Cerebellar cortex (tissue), 1 donor: ENCODE measurements at regions not wholly inside any gene's neighbourhood (a gene's known extent, or its start where the extent isn't known, plus 50 kb on each side); places are given as distances from the start of the nearest gene placed in this dataset.
A peak's percentile ranks its signal among the peaks of the same experiment; 100 is the strongest.
"Not testable (repeated sequence)": the region's sequence is repeated elsewhere in the genome, so short reads cannot be mapped to it uniquely, and the experiment has no call there.

Experiments
- DNase-seq: peaks from one replicate; pipeline ENCODE4 v3.0.0-alpha.2; 2015; ENCODE audit warnings: low spot score

DNA sequence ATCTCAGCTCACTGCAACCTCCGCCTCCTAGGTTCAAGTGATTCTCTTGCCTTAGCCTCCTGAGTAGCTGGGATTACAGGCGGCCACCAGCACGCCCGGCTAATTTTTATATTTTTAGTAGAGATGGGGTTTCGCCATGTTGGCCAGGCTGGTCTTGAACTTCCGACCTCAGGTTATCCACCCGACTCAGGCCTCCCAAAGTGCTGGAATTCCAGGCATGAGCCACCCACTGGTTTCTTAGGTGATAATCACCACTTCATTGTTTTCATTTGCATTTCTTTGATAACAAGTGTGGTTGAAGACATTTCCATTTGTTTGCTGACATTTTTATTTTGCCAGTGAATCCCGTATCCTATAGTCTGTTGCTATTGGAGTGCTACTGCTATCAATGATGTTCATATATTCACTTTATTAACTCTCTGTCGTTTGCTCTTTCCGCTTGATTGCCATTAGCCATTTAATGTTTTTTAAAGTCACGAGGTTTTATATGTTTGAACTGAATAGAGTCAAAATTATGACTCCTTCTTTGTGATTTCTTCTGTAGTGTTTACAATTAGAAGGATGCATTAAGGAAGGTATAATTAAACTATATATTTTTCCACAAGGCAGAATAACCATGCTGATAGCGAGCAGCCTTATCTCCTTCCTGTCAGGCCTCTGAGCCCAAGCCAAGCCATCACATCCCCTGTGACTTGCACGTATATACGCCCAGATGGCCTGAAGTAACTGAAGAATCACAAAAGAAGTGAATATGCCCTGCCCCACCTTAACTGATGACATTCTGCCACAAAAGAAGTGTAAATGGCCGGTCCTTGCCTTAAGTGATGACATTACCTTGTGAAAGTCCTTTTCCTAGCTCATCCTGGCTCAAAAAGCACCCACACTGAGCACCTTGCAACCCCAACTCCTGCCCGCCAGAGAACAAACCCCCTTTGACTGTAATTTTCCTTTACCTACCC lies 87.3 kb upstream of the DAPK1 start:
- not testable (repeated sequence) for DNase-seq

- no peak for DNase-seq
These were observed 76.8 kb upstream of the DAPK1 start for GRCh38 chr9:87420884-87421283.

GRCh38 chr9:87421734-87422133 lies 75.9 kb upstream of the DAPK1 start:
- no peak for DNase-seq

DNA sequence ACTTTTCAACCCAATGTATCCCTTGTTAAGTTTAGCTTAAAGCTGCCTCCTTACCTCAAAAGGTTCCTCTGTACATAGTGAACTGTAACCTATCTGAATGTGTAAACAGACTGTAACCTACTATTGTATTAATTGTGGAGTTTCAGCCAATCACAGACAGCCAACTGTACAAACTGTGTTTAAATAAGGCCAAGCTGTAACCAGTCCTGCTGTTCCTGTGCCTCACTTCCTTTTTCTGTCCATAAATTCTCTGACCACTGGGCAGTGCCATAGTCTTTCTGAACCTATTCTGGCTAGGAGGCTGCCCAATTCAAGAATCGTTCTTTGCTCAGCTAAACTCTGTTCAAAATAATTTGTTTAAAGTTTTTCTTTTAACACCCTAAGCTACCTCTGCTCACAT lies 74.7 kb upstream of the DAPK1 start:
- DNase-seq: no peak

- not testable (repeated sequence) for DNase-seq
These were observed 73.8 kb upstream of the DAPK1 start for GRCh38 chr9:87423885-87424284.

DNA sequence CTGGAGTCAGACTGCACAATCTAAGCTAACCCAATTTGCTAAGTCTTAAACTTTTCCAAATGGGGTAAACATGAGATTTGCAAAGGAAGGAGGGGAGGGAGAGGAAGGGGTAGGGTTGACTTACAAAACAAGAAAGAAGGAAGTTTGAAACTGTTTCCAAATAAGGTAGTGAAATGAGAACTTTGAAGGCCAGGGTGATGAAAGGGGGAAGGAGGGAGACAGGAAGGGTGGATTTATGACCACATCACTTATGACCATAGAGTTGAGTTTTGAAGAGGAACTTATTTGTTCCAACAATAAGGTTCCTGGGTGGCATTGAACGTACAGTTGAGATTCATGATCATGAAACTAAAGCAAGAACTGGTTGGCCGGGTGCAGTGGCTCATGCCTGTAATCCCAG lies 72.5 kb upstream of the DAPK1 start:
- DNase-seq: no peak

DNA sequence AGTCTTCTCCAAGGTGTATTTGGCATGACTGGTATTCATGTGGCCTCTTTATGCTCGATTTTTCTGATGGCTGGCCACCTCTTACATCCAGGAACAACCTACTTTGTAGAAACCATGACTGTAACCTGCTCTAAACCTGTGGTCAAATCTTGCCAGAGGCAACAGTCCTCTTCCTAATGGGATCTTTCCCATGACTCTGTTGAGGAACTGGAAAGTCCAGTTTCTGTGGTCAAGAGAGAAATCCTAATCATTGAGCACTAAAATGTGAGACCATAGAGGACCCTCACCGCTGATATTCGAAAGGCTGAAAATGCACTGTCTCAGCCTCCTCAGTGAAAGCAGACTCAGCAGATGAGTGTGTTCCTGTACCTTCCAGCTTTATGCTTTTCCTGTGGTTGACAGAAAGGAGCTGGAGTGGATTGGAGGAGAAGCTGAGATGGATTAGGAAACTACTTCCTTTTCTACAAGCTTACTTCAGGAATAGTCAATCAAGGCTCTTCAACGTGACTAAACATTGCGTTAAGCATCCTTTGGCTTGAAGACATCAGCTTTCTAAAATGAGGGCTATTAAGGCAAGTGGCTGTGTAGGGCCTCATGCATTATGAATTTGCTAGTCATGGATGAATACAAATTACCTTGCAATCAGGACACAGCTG lies 69.7 kb upstream of the DAPK1 start:
- DNase-seq: no peak

DNA sequence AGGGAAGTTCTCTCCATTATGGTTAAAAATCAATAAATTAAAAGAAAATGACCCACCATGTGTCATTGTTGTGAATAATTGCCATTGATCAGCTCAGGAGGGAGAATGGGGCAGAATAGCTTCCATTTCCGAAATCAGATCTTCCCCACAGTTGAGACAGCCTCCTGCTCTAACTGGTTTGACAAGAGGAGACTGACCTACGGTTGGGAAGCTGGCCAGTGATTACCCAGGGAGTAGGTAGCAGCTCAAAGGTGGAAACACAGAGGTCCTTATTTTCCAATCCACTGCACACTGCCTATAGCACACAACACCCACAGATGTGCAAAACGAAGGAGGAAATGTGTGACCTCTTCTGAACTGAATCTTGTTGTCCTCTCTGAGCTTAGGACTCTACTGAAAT lies 69.0 kb upstream of the DAPK1 start:
- no peak for DNase-seq

DNA sequence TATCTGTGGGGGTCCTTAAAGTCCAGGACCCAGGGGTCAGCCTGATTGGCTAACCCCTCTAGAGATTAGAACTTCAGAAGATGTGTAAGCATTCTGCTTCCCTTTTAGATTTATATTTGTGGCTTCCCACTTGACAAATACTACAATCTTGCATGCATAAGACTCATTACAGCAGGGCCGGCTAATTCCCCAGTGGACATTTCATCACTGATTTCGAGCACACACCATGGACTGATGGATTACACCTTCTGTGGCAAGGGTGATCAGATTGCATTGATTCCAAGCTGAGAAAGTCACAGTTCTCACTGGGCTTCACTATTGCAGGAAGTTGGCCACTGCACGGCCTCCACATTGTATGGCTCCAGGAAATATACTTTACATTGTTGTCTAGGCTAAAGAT lies 65.8 kb upstream of the DAPK1 start:
- no peak for DNase-seq

DNA sequence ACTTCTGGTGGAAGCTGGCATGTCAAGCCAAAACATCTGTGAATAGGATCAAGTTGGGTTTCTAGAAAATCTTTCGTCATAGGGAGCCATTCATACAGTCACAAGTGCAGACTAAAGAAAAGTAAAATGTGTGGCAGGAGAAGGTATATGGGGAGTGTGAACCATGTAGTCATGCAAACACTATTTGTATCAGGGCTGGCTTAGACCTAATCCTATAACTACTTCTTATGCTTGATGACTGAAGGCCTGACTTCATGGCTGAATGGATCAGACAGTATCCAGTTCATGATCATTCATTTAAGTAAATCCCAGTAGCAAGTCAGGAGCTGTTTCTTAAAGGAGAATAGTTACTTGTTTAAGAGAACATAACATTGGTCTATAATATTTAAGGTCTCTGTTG lies 63.8 kb upstream of the DAPK1 start:
- no peak for DNase-seq

DNA sequence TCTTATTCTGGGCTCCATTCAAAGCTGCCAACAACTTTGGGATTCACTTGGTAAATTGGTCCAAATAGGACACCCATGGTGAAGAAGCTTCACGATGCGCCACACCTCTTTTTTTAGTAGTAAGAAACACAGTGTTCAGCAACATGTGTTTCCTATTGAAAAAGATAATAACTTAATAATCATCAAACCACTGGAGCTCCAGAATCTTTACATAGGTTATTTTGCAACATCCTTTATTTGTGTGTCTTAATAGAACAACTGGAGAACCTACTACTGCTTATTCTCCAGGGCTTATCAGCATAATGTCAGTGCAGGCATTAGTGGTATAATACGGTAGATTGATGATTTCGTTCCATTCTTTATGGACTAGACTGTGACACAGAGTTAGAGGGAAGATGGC lies 63.3 kb upstream of the DAPK1 start:
- no peak for DNase-seq

GRCh38 chr9:87435189-87435880 lies 62.3 kb upstream of the DAPK1 start:
- DNase-seq: no peak

DNA sequence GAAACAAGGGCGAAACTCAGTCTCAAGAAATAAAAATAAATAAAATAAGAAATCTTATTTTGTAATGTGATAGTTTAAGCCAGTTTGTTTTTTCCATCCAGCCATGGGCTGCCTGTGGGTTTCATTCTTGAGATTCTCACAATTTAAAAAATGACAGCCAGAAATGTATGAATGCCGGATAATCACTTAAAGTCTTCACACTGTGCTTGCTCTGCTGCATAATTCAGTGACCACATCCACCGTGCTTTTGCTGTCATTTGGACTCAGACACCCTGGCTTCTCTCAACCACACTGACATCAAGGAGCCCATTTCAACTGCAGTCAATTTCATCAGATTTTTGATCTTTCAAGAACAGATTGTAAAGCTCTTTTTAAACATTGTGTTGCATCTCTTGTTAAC lies 61.0 kb upstream of the DAPK1 start:
- DNase-seq: no peak

DNA sequence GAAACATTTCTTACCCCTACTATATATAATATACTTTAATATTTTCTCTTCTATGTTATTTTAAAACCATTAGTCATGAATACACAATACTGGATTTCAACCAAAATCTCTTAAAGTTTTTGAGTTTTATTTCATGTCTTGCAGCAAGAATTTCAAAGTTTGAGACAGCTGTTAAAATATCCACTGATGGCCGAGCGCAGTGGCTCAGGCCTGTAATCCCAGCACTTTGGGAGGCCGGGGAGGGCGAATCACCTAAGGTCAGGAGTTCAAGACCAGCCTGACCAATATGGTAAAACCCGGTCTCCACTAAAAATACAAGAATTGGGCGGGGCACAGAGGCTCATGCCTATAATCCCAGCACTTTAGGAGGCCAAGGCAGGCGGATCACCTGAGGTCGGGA lies 59.7 kb upstream of the DAPK1 start:
- no peak for DNase-seq

- no peak for DNase-seq
These were observed 56.4 kb upstream of the DAPK1 start for GRCh38 chr9:87441251-87441650.

- no peak for DNase-seq
These were observed 55.2 kb upstream of the DAPK1 start for GRCh38 chr9:87442451-87442850.

DNA sequence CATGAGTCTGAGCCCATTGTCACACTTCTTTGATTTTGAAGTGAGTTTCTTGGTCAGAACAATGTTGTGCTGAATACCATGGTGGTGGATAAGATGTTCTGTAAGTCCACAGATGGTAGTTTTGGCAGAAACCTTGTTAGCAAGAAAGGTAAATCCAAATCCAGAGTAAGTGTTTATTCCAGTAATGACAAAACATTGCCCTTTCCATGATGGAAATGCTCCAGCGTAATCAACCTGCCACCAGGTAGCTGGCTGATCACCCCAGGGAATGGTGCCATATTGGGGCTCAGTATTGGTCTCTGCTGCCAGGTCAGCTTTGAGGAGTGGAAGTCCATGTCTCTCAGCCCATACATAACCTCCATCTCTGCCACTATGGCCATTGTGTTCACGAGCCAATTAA lies 54.7 kb upstream of the DAPK1 start:
- peak; percentile 76 for DNase-seq

DNA sequence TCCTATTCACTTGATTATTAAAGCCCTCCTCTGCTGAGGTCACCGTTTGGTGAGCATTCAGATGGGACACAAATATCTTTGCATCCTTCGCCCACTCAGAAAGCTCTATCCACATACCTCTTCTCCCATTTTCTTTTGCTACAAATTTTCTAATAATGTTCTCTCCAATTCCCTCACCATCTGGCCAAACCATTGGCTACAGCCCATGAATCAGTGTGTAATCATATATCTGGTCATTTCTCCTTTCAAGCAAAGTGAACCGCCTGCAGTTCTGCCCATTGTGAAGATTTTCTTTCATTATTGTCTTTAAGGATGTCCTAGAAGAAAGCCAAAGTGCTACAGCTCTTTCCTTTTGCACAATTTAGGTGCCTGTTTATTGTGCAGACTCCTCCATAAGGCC lies 54.2 kb upstream of the DAPK1 start:
- DNase-seq: peak; percentile 64

GRCh38 chr9:87445646-87446045 lies 52.0 kb upstream of the DAPK1 start:
- DNase-seq: peak; percentile 29

GRCh38 chr9:87446527-87446926 lies 51.1 kb upstream of the DAPK1 start:
- no peak for DNase-seq

GRCh38 chr9:87447547-87448432 lies 49.9 kb upstream of the DAPK1 start:
- no peak for DNase-seq
